SK-N-SH (cell line): ENCODE measurements at regions not wholly inside any gene's neighbourhood (a gene's known extent, or its start where the extent isn't known, plus 50 kb on each side); places are given as distances from the start of the nearest gene placed in this dataset.

ENCODE experiments used
- ELF1 ChIP-seq: IDR thresholded peaks from 2 replicates; pipeline ENCODE4 v1.4.0; 2012
- EP300 ChIP-seq, 2 experiments: IDR thresholded peaks; 2 replicates each; pipeline versions ENCODE4 v1.4.0 to v1.6.1; 2012; ENCODE audit warnings: borderline replicate concordance in 1 of 2, low read depth in 1 of 2, low read length in 1 of 2
- EZH2phosphoT487 ChIP-seq: fragments of 200-600 bp; sonication (generic); IDR thresholded peaks from 2 replicates; pipeline ENCODE4 v1.6.1; 2017; ENCODE audit warnings: low read depth, mixed run types, mild to moderate bottlenecking, antibody characterized with exemption, moderate library complexity, borderline replicate concordance
- GABPA ChIP-seq: IDR thresholded peaks from 2 replicates; pipeline ENCODE4 v1.4.0; 2012; ENCODE audit warnings: low read depth, mild to moderate bottlenecking
- NRF1 ChIP-seq: IDR thresholded peaks from 2 replicates; pipeline ENCODE4 v1.6.1; 2012; ENCODE audit warnings: low read depth, mild to moderate bottlenecking, low read length
- RAD21 ChIP-seq: IDR thresholded peaks from 2 replicates; pipeline ENCODE4 v1.6.1; 2012; ENCODE audit warnings: mild to moderate bottlenecking, low read length
- RFX5 ChIP-seq: IDR thresholded peaks from 2 replicates; pipeline ENCODE4 v1.6.1; 2012; ENCODE audit warnings: mild to moderate bottlenecking, improper control_type of control experiment, low read length
- SMC3 ChIP-seq: IDR thresholded peaks from 2 replicates; pipeline ENCODE4 v1.6.1; 2012; ENCODE audit warnings: low read depth, low read length, improper control_type of control experiment
- TAF1 ChIP-seq: IDR thresholded peaks from 2 replicates; pipeline ENCODE4 v1.6.1; 2012; ENCODE audit warnings: low read depth, mild to moderate bottlenecking, low read length, moderate library complexity, borderline replicate concordance
- TF ChIP-seq, protein P1 (sequence below): fragments of 200-600 bp; sonication (generic); IDR thresholded peaks from 2 replicates; pipeline ENCODE4 v1.6.1; 2017; ENCODE audit warnings: antibody characterized with exemption, mild to moderate bottlenecking, moderate library complexity
- TF ChIP-seq, protein P2 (sequence below): IDR thresholded peaks from 2 replicates; pipeline ENCODE4 v1.6.1; 2012; ENCODE audit warnings: mild to moderate bottlenecking, low read depth, low read length, moderate library complexity

DNA sequence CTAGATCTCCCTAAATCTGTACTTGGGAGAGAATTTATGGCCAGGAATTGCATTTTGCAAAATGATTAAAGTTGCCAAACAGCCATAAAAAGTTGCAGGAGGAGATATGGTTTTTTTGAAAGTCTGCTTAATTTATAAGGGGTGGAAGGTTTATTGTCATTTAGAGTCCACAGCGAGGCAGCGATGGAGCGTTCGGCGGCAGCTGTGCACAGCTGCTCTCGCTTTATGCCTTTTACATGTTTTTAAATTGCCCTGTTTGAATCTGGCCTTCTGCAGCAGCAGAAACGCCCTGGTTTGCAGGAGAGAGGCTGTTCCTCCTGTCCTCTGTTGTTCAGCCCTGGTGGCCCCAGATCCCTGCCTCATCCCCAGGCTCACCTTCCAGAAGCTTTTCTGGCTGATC is 144.9 kb upstream of the POU3F1 start:
- TF ChIP-seq, protein P1, sequence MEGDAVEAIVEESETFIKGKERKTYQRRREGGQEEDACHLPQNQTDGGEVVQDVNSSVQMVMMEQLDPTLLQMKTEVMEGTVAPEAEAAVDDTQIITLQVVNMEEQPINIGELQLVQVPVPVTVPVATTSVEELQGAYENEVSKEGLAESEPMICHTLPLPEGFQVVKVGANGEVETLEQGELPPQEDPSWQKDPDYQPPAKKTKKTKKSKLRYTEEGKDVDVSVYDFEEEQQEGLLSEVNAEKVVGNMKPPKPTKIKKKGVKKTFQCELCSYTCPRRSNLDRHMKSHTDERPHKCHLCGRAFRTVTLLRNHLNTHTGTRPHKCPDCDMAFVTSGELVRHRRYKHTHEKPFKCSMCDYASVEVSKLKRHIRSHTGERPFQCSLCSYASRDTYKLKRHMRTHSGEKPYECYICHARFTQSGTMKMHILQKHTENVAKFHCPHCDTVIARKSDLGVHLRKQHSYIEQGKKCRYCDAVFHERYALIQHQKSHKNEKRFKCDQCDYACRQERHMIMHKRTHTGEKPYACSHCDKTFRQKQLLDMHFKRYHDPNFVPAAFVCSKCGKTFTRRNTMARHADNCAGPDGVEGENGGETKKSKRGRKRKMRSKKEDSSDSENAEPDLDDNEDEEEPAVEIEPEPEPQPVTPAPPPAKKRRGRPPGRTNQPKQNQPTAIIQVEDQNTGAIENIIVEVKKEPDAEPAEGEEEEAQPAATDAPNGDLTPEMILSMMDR = no peak
- no peak for TF ChIP-seq RAD21
- TF ChIP-seq RFX5 = no peak
- no peak for TF ChIP-seq GABPA
- no peak for TF ChIP-seq NRF1
- TF ChIP-seq EP300 (IDR thresholded peaks at IDR 0.05; ENCODE audit: borderline replicate concordance in 1 of 2, low read depth in 1 of 2, low read length in 1 of 2) = no peak
- TF ChIP-seq, protein P2, sequence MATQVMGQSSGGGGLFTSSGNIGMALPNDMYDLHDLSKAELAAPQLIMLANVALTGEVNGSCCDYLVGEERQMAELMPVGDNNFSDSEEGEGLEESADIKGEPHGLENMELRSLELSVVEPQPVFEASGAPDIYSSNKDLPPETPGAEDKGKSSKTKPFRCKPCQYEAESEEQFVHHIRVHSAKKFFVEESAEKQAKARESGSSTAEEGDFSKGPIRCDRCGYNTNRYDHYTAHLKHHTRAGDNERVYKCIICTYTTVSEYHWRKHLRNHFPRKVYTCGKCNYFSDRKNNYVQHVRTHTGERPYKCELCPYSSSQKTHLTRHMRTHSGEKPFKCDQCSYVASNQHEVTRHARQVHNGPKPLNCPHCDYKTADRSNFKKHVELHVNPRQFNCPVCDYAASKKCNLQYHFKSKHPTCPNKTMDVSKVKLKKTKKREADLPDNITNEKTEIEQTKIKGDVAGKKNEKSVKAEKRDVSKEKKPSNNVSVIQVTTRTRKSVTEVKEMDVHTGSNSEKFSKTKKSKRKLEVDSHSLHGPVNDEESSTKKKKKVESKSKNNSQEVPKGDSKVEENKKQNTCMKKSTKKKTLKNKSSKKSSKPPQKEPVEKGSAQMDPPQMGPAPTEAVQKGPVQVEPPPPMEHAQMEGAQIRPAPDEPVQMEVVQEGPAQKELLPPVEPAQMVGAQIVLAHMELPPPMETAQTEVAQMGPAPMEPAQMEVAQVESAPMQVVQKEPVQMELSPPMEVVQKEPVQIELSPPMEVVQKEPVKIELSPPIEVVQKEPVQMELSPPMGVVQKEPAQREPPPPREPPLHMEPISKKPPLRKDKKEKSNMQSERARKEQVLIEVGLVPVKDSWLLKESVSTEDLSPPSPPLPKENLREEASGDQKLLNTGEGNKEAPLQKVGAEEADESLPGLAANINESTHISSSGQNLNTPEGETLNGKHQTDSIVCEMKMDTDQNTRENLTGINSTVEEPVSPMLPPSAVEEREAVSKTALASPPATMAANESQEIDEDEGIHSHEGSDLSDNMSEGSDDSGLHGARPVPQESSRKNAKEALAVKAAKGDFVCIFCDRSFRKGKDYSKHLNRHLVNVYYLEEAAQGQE = no peak
- TF ChIP-seq ELF1 = no peak
- no peak for TF ChIP-seq SMC3
- TF ChIP-seq TAF1 = no peak
- no peak for TF ChIP-seq EZH2phosphoT487
